Stimulated activated CD4-positive, alpha-beta T cell treated with anti-CD3 and anti-CD28 coated beads, Interleukin-12 subunit alpha, Interleukin-12 subunit beta, amount 100 ng/mL, for 24 hours (primary cell): ENCODE measurements at regions not wholly inside any gene's neighbourhood (a gene's known extent, or its start where the extent isn't known, plus 50 kb on each side); places are given as distances from the start of the nearest gene placed in this dataset.

Experiments used
- DNase-seq, 2 experiments: peaks; one replicate each; pipeline ENCODE4 v3.0.0-alpha.2; 2020; ENCODE audit warnings: low read depth in 2 of 2

DNA sequence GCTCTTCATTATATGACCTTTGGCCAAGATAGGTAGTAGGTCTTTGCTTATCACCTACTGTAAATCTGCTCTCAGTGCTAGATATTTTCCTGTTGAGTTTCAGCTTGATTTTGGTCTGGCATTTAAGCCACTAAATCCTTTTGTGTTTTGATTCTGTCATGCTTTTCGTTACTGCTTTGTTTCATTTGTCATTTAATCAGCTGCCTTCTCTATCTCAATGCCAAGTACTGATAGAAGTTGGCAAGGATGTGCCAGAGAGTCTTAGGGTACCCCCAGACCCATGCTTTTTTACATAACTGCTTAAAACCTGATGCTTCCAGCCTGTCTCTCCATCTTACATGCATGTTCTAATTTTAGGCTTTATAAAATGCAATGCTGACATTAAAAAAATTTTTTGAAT lies 300.1 kb upstream of the SASH1 start:
- no peak for DNase-seq

GRCh38 chr6:148044261-148044751 lies 298.3 kb upstream of the SASH1 start:
- no peak for DNase-seq

DNA sequence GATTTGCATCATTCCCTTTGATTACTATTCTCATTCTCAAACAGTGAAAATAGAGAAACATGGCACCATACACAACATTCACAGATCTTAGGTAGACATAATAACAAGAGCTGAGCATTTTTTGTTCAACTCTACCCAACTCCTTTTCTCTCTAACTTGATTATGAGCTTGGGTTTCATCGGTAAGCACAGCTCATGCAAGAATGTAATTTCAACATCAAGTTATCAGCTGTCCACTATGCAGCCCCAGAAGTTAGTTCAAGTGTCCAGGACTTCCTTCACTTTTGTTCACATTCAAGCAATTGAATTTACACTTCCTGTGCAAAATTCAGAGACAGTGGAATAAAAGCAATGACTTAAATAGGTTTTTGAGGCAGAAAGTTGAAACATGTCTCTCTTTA lies 297.7 kb upstream of the SASH1 start:
- no peak for DNase-seq

GRCh38 chr6:148053209-148053608 lies 289.4 kb upstream of the SASH1 start:
- DNase-seq: no peak

DNA sequence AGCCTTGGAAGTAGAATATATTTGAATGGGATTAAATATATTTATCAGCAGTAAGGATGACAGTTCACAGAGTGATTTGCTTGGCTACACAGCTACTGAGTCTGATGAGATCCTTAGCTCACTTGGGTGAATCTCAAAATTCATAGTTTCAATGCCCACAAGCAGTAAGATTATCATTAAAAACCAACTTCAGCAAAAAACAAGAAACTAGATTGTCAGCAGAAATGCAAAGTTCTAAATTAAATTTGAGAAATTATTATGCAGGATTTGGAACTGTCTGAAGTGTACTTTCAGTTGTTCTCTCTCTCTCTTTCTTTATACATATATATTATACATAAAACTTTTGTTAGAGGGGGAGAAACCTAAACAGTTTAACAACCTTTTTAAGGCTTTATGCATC lies 288.8 kb upstream of the SASH1 start:
- DNase-seq: no peak

DNA sequence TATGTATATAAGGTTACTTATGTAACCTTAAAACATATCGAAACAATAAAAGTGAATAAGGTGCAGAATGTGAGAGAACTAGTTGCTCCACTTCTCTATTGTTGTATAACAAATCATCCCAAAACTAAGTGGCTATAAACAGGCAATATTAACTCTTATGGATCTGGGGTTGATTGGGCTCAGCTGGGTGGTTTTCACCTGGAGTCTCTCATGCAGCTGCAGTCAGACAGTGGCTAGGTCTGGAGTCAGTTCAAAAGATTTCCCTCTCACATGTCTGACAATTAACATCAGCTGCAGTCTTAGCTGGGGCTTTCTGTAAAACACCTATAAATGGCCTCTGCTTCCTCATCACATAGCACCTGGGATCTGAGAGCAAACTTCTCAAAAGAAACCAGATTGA lies 288.4 kb upstream of the SASH1 start:
- no peak for DNase-seq

- DNase-seq: no peak
These were observed 287.2 kb upstream of the SASH1 start for GRCh38 chr6:148055419-148055818.

DNA sequence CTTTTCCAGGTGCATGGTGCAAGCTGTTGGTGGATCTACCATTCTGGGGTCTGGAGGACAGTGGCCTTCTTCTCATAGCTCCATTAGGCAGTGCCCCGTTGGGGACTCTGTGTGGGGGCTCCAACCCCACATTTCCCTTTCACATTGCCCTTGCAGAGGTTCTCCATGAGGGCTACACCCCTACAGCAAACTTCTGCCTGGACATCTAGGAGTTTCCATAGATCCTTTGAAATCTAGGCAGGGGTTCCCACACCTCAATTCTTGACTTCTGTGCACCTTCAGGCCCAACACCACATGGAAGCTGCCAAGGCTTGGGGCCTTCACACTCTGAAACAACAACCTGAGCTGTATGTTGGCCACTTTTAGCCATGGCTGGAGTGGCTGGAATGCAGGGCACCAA lies 282.8 kb upstream of the SASH1 start:
- no peak for DNase-seq

DNA sequence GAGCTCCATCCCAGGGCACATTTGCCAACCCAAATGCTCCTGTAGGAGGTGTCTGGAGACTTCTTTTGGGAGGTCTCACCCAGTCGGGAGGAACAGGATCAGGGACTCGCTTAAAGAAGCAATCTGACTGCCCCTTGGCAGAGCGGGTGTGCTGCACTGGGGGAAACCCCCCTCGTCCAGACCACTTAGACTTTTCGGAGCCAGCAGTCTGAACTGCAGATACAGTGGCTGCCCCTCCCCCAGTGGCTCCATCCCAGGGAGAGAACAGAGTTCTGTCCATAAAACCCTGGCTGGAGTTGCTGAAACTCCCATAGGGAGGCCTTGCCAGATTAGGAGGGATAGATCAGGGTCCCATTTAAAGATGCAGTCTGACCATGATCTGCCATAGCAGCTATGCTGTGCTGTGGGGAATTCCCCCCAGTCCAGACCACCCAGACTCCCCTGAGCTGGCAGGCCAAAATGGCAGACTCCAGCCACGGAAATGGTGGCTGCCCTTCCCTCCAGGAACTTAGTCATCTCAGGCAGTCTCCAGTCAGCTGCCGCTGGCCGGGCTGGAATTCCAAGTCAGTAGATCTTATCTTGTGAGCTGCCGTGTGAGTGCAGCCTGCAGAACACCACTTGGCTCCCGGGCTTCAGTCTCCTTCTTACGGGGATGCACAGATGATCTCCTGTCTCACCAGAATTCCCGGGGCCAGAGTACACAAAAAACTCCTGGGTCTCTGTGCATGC lies 278.1 kb upstream of the SASH1 start:
- DNase-seq: no peak

DNA sequence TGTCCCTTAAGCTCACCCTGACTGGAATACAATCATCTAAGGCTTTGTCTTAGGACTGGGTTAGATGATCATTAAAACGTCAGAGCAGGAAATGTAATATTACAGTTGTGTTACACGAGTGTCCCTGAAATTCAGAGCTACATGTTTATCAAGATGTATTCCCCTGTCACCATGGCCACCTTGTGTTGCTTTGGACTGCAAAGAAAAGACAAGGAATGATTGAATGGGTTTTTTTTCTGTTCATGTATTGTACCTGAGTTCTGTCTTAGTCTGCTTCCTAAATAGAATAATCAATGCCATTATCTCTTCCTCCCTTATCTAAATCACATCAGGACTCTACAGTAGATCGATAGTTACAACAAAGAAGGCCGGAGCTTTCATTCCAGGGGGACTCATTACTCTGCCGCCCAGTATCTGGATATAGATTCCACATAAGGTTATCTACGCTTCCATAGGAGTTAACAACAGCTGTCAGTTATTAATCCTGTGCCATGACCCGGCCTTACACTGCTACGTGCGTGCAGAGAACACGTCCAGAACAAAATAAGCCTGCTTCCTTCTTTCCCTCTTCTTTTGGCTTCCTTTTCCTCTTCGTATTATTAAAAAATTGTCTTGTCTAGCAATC lies 274.1 kb upstream of the SASH1 start:
- DNase-seq: no peak

GRCh38 chr6:148069256-148069655 lies 273.4 kb upstream of the SASH1 start:
- DNase-seq: no peak

- no peak for DNase-seq
These were observed 268.3 kb upstream of the SASH1 start for GRCh38 chr6:148074291-148074690.

DNA sequence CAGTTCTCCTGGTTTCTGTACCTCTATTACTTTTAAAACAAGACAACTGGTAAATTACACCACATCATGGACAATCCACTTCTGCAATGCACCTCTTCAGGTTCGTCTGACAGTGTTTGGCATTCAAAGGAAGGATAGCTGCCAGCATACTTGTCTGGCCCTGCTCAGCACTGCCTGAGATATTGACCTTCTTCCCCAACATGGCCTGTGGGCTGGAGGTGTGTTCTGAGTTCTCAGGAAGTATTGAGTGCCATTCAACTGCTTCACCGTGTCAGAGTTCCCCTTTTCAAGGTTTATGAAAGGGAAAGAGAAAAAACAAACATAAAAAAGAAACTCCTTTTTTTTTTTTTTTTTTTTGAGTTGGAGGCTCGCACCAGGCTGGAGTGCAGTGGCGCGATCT lies 267.9 kb upstream of the SASH1 start:
- DNase-seq: no peak

- DNase-seq: no peak
These were observed 267.3 kb upstream of the SASH1 start for GRCh38 chr6:148075352-148075751.

- no peak for DNase-seq
These were observed 266.6 kb upstream of the SASH1 start for GRCh38 chr6:148076051-148076450.

- no peak for DNase-seq
These were observed 262.3 kb upstream of the SASH1 start for GRCh38 chr6:148080315-148080714.

- no peak for DNase-seq
These were observed 261.6 kb upstream of the SASH1 start for GRCh38 chr6:148081076-148081475.

DNA sequence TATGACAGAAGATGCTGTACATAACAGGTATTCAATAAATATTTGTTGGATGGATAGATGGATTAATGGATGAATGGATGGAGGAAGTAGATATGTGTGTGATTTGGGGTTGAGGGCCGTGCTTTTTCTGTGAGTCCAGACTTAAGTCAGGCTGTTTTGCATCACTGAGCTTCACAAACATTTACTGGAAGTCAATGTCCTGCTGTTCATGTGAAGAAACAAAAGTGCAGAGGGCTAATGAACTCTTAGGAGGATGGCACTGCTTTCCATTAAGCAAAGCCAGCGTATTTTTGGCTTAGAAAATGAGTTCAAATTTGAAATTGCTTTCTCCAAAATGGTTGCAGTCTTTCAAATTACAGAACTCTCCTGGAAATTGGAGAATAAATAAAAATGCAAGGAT lies 260.6 kb upstream of the SASH1 start:
- DNase-seq: no peak

GRCh38 chr6:148082696-148083095 lies 259.9 kb upstream of the SASH1 start:
- DNase-seq: no peak

GRCh38 chr6:148085631-148086331 lies 256.9 kb upstream of the SASH1 start:
- no peak for DNase-seq

DNA sequence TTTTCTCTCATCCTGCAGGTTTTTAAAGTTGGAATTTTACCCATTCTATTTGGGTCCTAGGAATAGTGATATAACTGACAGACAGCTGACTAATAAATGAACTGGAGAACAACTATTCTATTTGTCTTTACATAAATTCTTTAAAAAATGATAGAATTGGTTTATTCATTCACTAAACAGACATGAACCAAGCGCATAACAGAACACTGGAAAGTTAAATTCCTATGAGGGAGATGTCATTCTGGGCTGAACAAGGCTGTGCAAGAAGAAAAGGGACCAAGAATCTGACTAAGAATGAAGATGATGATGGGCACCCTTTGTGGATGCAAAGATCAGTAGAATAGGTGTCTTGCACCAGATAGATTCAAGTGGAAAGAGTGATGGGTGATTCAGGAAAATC lies 256.3 kb upstream of the SASH1 start:
- no peak for DNase-seq

- DNase-seq: no peak
These were observed 255.8 kb upstream of the SASH1 start for GRCh38 chr6:148086843-148087242.

DNA sequence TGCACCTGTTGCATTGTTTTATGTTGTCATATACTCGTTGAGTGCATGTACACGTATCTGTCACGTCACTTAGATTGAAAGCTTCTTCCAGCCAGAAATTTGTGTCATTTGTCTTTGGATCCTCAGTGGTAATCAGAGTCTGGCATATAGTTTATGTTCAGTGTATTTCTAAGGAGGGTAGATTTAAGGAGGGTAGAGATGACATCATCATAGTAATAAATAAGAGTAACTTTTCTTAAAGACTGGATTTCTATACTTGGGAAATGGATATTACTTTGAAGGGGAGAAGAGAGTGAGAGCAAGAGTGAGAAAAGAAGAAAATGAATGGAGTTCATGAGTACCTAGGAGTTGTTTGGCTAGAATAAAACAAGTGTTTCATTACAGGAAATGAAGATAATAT lies 255.0 kb upstream of the SASH1 start:
- no peak for DNase-seq
